Stimulated activated CD4-positive, alpha-beta T cell treated with anti-CD3 and anti-CD28 coated beads, Interleukin-15, amount 100 ng/mL, for 24 hours (primary cell): ENCODE measurements at regions not wholly inside any gene's neighbourhood (a gene's known extent, or its start where the extent isn't known, plus 50 kb on each side); places are given as distances from the start of the nearest gene placed in this dataset.
"Not testable (repeated sequence)": the region's sequence is repeated elsewhere in the genome, so short reads cannot be mapped to it uniquely, and the experiment has no call there.

ENCODE experiments used
- DNase-seq: peaks from one replicate; pipeline ENCODE4 v3.0.0-alpha.2; 2020

GRCh38 chr15:96860741-96861140 is 530.2 kb downstream of the NR2F2 start:
- no peak for DNase-seq

DNA sequence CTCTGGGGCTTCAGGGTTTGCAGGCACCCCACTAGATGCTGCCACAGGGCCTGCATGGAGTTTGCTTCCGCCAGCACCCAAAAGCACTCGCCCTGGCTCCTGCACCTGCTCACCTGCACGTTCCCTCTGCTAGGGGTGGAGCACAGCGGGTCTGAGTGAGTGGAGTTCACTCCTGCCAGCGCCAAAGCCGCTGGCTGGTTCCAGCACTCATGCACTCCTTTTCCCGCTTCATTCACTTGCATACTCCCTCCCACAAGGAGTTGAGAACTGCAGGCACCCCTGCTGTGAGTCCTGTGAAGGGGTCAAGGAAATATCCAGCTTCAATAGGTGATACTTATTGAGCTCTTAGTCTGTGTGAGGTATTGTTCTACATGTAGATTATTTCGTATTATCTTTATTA is 537.5 kb downstream of the NR2F2 start:
- DNase-seq, result no peak

- no peak for DNase-seq
These were observed 538.6 kb downstream of the NR2F2 start for GRCh38 chr15:96869122-96869521.

DNA sequence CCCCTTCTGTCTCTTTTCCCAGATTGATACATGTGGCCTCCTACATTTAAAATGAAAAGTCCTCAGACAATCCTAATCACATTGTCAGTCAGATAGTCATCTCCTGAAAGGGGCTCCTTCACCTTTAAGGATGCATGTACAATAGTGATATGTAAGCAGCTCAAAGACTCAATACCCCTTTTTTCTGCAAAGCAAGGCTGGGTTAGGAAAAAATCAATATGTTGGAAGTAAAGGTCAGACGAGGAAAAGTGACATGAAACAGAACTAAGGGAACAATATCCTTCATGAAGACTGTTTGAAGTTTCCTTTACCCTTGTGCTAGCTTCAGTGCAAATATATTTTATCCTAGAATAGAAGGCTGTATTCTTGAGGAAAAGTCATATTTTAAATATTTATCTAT is 539.3 kb downstream of the NR2F2 start:
- DNase-seq, result no peak

DNA sequence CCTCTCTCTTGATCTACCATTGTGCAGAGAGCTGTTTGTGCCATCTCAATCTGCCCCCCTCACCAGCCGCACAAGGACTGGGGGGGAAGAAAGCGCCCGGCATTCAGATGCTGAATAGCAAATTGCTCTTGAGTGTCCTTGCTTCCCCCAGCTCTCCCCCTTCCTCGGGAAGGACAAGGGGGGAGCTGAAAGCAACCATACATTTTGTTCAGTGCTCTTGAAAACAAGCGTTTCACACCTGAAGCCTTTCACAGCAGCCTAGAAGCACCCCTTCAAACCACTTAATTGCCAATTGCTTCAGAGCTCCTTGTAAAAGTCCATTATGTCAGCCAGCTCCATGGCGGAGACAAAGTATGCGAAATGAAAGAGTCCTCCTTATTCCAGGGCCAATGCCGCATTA is 540.1 kb downstream of the NR2F2 start:
- DNase-seq, result no peak

- DNase-seq, result not testable (repeated sequence)
These were observed 546.9 kb downstream of the NR2F2 start for GRCh38 chr15:96877442-96877841.

DNA sequence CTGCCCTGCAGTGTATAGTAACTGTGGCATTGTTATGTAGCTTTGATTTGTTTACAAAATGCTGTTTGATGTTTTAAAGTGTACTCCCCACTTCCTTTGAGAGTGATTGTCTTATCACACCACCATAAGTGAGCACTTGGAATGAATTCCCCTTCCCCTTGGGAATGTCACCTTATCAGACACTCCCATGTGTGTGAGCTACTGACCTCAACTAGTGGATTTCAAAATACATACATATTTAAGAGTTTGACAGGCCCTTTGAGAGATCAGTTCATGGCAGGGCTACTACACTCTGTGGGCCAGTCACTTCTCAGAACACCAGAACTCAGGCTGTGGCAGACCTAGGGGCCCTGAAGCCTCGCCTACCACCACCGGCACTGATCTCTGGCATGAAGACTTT is 547.6 kb downstream of the NR2F2 start:
- DNase-seq, result no peak

DNA sequence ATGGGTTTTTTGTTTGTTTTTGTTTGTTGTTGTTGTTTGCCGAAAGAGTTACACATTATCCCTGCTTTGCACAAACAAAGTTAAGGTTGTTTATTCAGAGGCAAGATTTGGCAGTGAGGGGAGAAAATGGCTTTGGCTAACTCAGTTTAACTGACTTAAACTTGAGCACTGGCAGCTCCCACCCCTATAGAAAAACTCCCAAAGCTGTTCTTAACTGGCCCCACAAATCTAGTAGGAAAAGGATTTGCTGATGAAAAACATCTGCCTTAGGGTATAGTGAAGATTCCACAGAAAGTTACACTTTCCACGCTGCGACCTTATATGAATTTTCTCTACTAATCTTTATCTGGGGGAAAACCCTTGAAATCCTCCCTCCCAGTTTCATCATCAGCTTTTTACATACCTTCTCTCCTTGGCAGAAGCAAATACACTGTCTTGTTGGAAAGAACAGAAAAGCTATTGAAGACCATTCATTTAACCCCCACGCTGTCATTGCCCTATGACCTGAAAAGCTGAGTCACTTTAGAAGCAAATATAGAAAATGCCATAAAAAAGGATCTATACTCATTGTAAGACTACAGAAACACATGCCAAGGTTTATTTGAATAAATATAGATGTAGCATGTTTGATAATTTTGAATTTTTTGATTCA is 551.7 kb downstream of the NR2F2 start:
- no peak for DNase-seq

DNA sequence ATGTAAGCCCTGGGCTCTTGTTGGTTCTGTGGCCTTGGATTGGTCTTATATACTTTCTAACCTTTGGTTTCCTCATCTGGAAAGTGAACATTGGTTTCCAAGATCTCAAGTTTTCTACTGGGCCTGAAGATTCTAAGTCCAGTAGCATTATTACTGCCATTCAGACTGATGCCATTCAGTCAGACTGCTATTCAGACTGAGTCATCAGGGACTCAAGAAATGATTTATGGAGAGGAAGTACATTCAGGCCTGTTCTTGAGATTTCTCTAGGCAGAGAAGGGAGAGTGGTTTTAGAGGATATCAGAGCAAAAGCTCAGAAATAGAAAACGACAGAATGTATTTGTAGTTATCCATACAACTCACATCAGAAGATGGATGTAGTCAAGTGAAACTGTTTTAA is 557.2 kb downstream of the NR2F2 start:
- no peak for DNase-seq

- DNase-seq, result no peak
These were observed 558.3 kb downstream of the NR2F2 start for GRCh38 chr15:96888764-96889163.

DNA sequence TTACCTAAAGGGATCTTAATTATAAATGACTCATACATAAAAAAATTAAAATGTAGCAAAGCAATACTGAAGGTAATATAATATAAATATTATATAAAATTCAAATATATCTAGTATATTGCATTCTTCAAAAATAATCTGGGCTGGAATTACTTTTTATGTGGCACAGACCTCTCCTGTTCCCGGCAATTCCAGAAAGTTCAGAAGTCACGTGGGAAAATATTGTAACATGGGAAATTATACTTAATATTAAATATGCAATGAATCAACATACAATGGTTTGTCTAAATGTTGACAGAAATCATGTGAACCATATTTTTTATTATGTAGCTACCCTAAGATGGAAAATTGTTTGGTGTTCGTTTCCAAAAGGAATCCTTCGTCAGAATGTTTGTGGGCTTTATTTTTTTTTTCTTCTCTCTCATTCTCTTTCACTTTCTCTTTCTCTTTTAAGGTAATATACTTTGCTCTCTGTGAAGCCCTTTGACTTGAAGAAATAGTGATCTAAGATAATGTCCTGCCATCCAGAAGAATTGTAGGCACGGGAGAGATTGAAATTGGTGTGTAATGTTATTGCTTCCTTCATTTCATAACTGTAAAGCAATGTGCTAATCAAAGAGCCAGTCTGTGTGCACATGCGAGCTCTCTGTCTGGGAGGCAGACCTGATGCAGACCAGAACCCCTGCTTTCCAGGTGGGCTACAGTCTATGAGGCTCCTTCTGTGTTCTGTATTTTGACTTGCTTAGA is 559.4 kb downstream of the NR2F2 start:
- no peak for DNase-seq

GRCh38 chr15:96891046-96891445 is 560.5 kb downstream of the NR2F2 start:
- no peak for DNase-seq

DNA sequence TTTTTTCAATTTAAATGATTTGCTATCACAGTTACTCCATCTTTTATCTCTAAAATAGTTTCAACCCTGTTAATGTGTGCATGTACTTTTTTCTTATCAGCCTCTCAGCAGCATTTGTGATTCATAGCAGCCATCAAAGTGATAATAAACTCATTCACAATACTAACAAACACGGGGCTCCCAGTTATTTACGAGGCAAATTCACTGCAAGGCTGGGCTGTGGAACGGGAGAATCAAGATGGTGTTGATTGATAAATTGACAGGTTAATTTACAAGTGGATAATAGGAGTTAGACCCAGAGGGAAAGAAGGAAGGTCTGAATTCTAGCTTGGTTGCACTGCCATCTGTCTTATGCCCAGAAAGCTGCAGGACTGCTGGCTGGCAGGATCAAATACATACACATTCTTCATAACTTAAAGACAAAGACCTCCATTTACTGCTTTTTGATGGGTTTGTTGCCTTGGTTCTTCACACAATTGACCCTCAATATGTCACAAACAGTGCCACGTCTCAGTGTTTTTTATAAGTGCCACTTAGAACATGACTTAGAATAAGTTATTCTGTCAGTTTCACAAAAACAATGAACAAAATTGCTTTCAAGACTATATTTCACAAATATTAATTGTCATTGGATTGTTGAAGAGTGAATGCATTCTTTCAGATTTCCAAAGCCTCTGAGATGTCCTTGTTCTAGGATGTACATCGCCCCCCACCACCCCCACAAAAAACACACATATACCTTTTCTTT is 562.8 kb downstream of the NR2F2 start:
- DNase-seq, result no peak

DNA sequence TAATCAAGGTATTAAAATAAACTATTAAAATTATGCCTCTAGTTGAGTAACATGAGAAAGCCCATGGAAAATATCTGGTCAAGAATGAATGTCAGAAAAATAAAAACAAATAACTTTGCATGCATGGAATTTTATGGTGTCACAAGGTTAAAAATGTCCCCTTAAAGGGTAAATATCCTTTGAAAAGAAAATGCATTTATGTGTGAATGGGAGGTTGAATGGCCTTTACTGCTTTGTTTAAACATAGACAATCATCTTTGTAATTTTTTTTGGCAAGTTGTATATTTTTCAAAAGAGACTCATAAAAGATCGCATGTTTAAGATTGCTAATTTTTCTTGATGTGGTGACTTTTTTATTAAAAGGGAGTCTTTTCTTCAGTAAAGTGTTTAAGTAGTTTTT is 564.2 kb downstream of the NR2F2 start:
- no peak for DNase-seq

GRCh38 chr15:96896766-96897165 is 566.3 kb downstream of the NR2F2 start:
- DNase-seq, result no peak

DNA sequence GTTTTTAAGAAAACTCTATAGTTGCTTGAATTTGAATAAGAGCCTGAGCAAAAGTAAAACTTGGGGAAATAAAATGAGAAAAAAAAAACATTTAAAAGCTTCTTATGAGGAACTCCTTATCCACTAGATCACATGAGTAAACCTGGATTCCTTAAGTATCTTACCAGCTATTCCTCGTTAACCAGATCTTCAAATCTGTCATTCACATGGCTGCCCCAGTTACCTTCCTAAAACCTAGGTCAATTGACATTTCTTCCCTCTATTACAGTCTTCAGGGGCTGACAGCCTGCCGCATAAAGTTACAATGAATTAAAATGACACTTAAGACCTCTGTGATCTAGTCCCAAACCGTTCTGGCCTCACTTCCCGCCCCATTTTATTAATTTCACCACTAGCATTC is 583.6 kb downstream of the NR2F2 start:
- no peak for DNase-seq

DNA sequence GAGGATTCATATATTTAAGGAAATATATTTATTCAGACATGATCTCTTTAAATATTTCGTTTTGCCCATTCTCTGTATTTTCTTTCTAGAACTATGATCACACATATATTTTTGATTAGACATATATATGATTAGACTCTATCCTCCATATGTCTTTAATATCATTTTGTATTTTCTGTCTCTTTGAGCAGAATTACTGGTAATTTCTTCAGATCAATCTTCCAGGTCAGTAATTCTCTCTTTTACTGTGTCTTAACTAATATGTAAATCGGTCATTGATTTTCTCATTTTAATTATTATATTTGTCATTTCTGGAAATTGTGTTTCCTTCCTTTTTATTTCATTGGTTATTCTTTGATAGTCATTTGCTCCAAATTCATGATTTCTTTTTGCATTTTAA is 586.2 kb downstream of the NR2F2 start:
- DNase-seq, result no peak

GRCh38 chr15:96924570-96924969 is 594.1 kb downstream of the NR2F2 start:
- no peak for DNase-seq

GRCh38 chr15:96947296-96948229 is 617.1 kb downstream of the NR2F2 start:
- DNase-seq, result no peak

- DNase-seq, result no peak
These were observed 618.5 kb downstream of the NR2F2 start for GRCh38 chr15:96948981-96949380.

GRCh38 chr15:96958721-96959120 is 628.2 kb downstream of the NR2F2 start:
- no peak for DNase-seq

DNA sequence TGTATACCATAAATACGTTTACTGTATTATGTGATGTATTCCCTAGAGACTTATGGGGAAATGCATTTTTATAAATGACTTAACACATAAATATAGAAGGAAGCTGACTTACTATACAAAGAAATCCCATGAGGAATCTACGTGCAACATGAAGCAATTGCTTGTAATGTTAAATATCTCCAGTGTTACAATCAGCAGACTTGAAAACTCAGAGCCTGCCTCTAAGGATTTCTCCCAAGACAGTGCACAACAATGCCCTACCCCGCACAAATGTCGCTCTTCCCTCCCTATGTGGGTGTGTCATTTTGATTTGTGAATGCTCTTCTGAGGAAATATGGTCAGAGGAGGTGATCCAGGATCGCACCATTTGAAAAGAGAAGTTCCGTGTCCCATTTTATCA is 629.0 kb downstream of the NR2F2 start:
- DNase-seq, result no peak
